IMR-90 (cell line): ENCODE measurements at regions not wholly inside any gene's neighbourhood (a gene's known extent, or its start where the extent isn't known, plus 50 kb on each side); places are given as distances from the start of the nearest gene placed in this dataset.

ENCODE experiments used
- ATAC-seq: fragments of 200-7000 bp; cut with Tn5 transposase; 2 replicates; pipeline ENCODE4 v1.9.1; 2020; ENCODE audit warnings: low read depth, mild to moderate bottlenecking, moderate library complexity
- BruUV-seq: library from RNA; stranded (reverse); fragments of 400-500 nt; replicated peaks from 2 replicates; lab custom pipeline; 2021; lab: Mats Ljungman, UMichigan
- CTCF ChIA-PET: fragments of 300-600 bp; formaldehyde crosslinking; extraction: SDS; loops from one replicate; lab custom pipeline; 2021; ENCODE audit warnings: antibody characterized with exemption; lab: Yijun Ruan, JAX
- POLR2A ChIA-PET: fragments of 300-600 bp; sonication (Branson Sonifier 250); formaldehyde crosslinking; loops from one replicate; lab custom pipeline; 2022; ENCODE audit warnings: antibody characterized with exemption; ENCODE audit not compliant: unreplicated experiment; lab: Charles Lee
- DNase-seq: peaks from one replicate; pipeline ENCODE4 v3.0.0; 2013
- H2AFZ ChIP-seq: replicated peaks from 2 replicates; pipeline ENCODE3; 2013; ENCODE audit warnings: low read length, mild to moderate bottlenecking; ENCODE audit not compliant: poor library complexity
- H2AK5ac ChIP-seq: 2 replicates; pipeline ENCODE4 v1.6.1; 2013; ENCODE audit warnings: low read depth, low read length, inconsistent platforms
- H2AK9ac ChIP-seq: replicated peaks from 2 replicates; pipeline ENCODE3; 2013; ENCODE audit warnings: mild to moderate bottlenecking, low read depth, low read length, moderate library complexity; ENCODE audit not compliant: poor library complexity
- H2BK120ac ChIP-seq: 2 replicates; pipeline ENCODE4 v1.6.1; 2013; ENCODE audit warnings: low read depth, low read length, inconsistent platforms
- H2BK15ac ChIP-seq: 3 replicates; pipeline ENCODE4 v1.6.1; 2013; ENCODE audit warnings: low read depth, low read length, inconsistent platforms
- H2BK20ac ChIP-seq: 2 replicates; pipeline ENCODE4 v1.6.1; 2013; ENCODE audit warnings: low read depth, mild to moderate bottlenecking, inconsistent platforms, low read length, moderate library complexity
- H2BK5ac ChIP-seq: 2 replicates; pipeline ENCODE4 v1.6.1; 2013; ENCODE audit warnings: mild to moderate bottlenecking, low read depth, low read length, inconsistent platforms; ENCODE audit not compliant: poor library complexity, severe bottlenecking
- H3K14ac ChIP-seq: replicated peaks from 2 replicates; pipeline ENCODE4 v1.6.1; 2013; ENCODE audit warnings: low read depth, low read length, inconsistent platforms
- H3K18ac ChIP-seq: 2 replicates; pipeline ENCODE4 v1.6.1; 2013; ENCODE audit warnings: low read depth, low read length, control low read depth
- H3K23ac ChIP-seq: 2 replicates; pipeline ENCODE4 v1.6.1; 2013; ENCODE audit warnings: low read depth, low read length, inconsistent platforms
- H3K27ac ChIP-seq: 2 replicates; pipeline ENCODE4 v1.5.1; 2013; ENCODE audit warnings: mild to moderate bottlenecking, control low read depth, low read length; ENCODE audit not compliant: insufficient read depth
- H3K27me3 ChIP-seq: 2 replicates; pipeline ENCODE4 v1.6.1; 2013; ENCODE audit warnings: low read length; ENCODE audit not compliant: control insufficient read depth, insufficient read depth
- H3K36me3 ChIP-seq: 2 replicates; pipeline ENCODE4 v1.6.1; 2013; ENCODE audit warnings: low read length, mixed read lengths; ENCODE audit not compliant: control insufficient read depth, insufficient read depth
- H3K4ac ChIP-seq: 2 replicates; pipeline ENCODE4 v1.6.1; 2013; ENCODE audit warnings: low read depth, low read length, inconsistent platforms
- H3K4me1 ChIP-seq: 2 replicates; pipeline ENCODE4 v1.6.1; 2013; ENCODE audit warnings: low read length, mixed read lengths; ENCODE audit not compliant: control insufficient read depth, insufficient read depth
- H3K4me2 ChIP-seq: 2 replicates; pipeline ENCODE4 v1.6.1; 2013; ENCODE audit warnings: low read depth, mild to moderate bottlenecking, control low read depth, low read length, moderate library complexity
- H3K4me3 ChIP-seq: 2 replicates; pipeline ENCODE4 v1.5.1; 2013; ENCODE audit warnings: low read depth, mild to moderate bottlenecking, control low read depth, low read length, moderate library complexity; ENCODE audit not compliant: insufficient read depth
- H3K56ac ChIP-seq: 2 replicates; pipeline ENCODE4 v1.6.1; 2013; ENCODE audit warnings: low read length, inconsistent platforms; ENCODE audit not compliant: insufficient read depth; ENCODE audit errors: extremely low read depth
- H3K79me1 ChIP-seq, 2 experiments: 2 replicates each; pipeline ENCODE4 v1.6.1; 2013; ENCODE audit warnings: low read length in 2 of 2, inconsistent platforms in 1 of 2, low read depth in 1 of 2
- H3K9ac ChIP-seq: 2 replicates; pipeline ENCODE4 v1.6.1; 2013; ENCODE audit warnings: low read depth, low read length, control low read depth
- H3K9me1 ChIP-seq: 2 replicates; pipeline ENCODE4 v1.6.1; 2013; ENCODE audit warnings: low read length, inconsistent platforms; ENCODE audit not compliant: insufficient read depth
- H3K9me3 ChIP-seq: 2 replicates; pipeline ENCODE4 v1.6.1; 2013; ENCODE audit warnings: low read length; ENCODE audit not compliant: control insufficient read depth, insufficient read depth
- H4K20me1 ChIP-seq: 2 replicates; pipeline ENCODE4 v1.6.1; 2013; ENCODE audit warnings: low read length, inconsistent platforms; ENCODE audit not compliant: insufficient read depth
- H4K5ac ChIP-seq: 2 replicates; pipeline ENCODE4 v1.6.1; 2013; ENCODE audit warnings: mild to moderate bottlenecking, low read depth, low read length, control low read depth
- H4K8ac ChIP-seq, 2 experiments: 2 replicates each; pipeline ENCODE4 v1.6.1; 2013; ENCODE audit warnings: low read depth in 2 of 2, low read length in 2 of 2, control low read depth in 1 of 2, inconsistent platforms in 1 of 2
- H4K91ac ChIP-seq: 2 replicates; pipeline ENCODE4 v1.6.1; 2013; ENCODE audit warnings: low read depth, low read length, inconsistent platforms; ENCODE audit not compliant: insufficient read depth
- FOS ChIP-seq: fragments of 150-350 bp; IDR thresholded peaks from 2 replicates; pipeline ENCODE4 v1.6.1; 2016; ENCODE audit warnings: low read depth, low read length
- MAZ ChIP-seq: IDR thresholded peaks from 2 replicates; pipeline ENCODE4 v1.6.1; 2012; ENCODE audit warnings: low read depth, mild to moderate bottlenecking, low read length, improper control_type of control experiment, moderate library complexity, borderline replicate concordance
- POLR2A ChIP-seq: IDR thresholded peaks from 2 replicates; pipeline ENCODE4 v1.6.1; 2012; ENCODE audit warnings: mild to moderate bottlenecking, low read depth, low read length
- SMC3 ChIP-seq: fragments of 150-350 bp; IDR thresholded peaks from 2 replicates; pipeline ENCODE4 v1.6.1; 2016; ENCODE audit warnings: low read depth, mild to moderate bottlenecking, antibody characterized with exemption, low read length, moderate library complexity
- WGBS, 2 experiments: methylation state at CpG; one replicate each; pipeline versions ENCODE4 v1.1.5 to v1.1.7; 2013; ENCODE audit warnings: missing lambda C conversion rate in 2 of 2; ENCODE audit not compliant: insufficient read length in 1 of 2; ENCODE audit errors: extremely low coverage in 2 of 2; 5-methylcytosine and 5-hydroxymethylcytosine counted together
- dilution Hi-C: fragments of 300-500 bp; cut with HindIII; formaldehyde crosslinking; loops from one replicate; pipeline ENCODE4 v1.14.3; 2018; ENCODE audit warnings: low sequenced_read_pairs; ENCODE audit not compliant: unreplicated experiment
- in situ Hi-C: fragments of 300-500 bp; cut with MboI; formaldehyde crosslinking; loops from 3 replicates; pipeline ENCODE4 v1.14.3; 2019; ENCODE audit warnings: low sequenced_read_pairs, inconsistent platforms, mixed read lengths
- intact Hi-C: fragments of 100-400 bp; cut with micrococcal nuclease; formaldehyde crosslinking; loops from 2 replicates; pipeline ENCODE4 v1.10.0; 2022
- TF ChIP-seq, protein P1 (sequence below): fragments of 150-350 bp; IDR thresholded peaks from 2 replicates; pipeline ENCODE4 v1.6.1; 2016; ENCODE audit warnings: low read depth, mild to moderate bottlenecking, low read length, moderate library complexity, borderline replicate concordance
- TF ChIP-seq, protein P2 (sequence below): fragments of 150-350 bp; IDR thresholded peaks from 2 replicates; pipeline ENCODE4 v1.6.1; 2017; ENCODE audit warnings: mild to moderate bottlenecking, antibody characterized with exemption, low read length, low read depth

DNA sequence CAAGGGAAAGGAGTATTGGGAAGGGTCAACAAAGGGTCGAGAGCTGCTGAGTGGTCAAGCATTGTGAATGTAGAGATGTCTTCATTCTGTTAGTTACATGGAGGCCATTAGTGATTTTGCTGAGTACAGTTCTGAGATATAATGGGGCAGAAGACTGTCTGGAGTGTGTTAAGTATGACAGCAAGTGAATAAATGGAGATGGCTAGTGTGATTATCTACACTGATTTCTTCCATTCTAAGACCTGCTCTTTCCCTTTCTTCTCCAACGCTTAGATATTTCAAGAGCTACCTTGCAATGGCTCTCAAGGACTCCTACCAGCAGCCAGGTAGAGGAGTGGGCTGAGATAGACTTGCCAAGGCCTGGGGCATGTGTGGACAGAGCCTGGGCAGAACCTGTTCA lies 216.5 kb downstream of the MFSD1 start:
- Histone ChIP-seq H3K18ac (no peak overlapping the region), H2BK120ac (no peak overlapping the region), H3K56ac (no peak overlapping the region), H3K4me1 (no peaks in the 10 kb centered on the region), H2AK9ac (no peak overlapping the region), H2BK5ac (no peak overlapping the region), H3K36me3 (no peaks in the 10 kb centered on the region), H3K4ac (no peak overlapping the region), H4K20me1 (no peaks in the 10 kb centered on the region), H3K9ac (no peak overlapping the region), H3K79me1 (no peaks in the 10 kb centered on the region), H3K23ac (no peak overlapping the region), H3K4me2 (no peak overlapping the region), H2BK20ac (no peak overlapping the region), H3K9me1 (no peaks in the 10 kb centered on the region), H2AFZ (no peak overlapping the region), H3K27ac (no peak overlapping the region), H4K5ac (no peak overlapping the region), H3K14ac (no peak overlapping the region), H3K27me3 (no peaks in the 10 kb centered on the region), H3K4me3 (no peak overlapping the region), H4K91ac (no peak overlapping the region), H2AK5ac (no peak overlapping the region), H3K9me3 (no peaks in the 10 kb centered on the region), H2BK15ac (no peak overlapping the region), H4K8ac (no peak overlapping the region)
- TF ChIP-seq FOS (no peak), POLR2A (no peak), SMC3 (no peak), MAZ (no peak)
- TF ChIP-seq, protein P1, sequence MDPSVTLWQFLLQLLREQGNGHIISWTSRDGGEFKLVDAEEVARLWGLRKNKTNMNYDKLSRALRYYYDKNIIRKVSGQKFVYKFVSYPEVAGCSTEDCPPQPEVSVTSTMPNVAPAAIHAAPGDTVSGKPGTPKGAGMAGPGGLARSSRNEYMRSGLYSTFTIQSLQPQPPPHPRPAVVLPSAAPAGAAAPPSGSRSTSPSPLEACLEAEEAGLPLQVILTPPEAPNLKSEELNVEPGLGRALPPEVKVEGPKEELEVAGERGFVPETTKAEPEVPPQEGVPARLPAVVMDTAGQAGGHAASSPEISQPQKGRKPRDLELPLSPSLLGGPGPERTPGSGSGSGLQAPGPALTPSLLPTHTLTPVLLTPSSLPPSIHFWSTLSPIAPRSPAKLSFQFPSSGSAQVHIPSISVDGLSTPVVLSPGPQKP, result no peak
- TF ChIP-seq, protein P2, sequence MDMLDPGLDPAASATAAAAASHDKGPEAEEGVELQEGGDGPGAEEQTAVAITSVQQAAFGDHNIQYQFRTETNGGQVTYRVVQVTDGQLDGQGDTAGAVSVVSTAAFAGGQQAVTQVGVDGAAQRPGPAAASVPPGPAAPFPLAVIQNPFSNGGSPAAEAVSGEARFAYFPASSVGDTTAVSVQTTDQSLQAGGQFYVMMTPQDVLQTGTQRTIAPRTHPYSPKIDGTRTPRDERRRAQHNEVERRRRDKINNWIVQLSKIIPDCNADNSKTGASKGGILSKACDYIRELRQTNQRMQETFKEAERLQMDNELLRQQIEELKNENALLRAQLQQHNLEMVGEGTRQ, result no peak
- DNase-seq (no peak), ATAC-seq (no peak)
- ChIA-PET POLR2A (no interaction called here), CTCF (no interaction called here)
- in situ Hi-C loops, result no loop called here
- intact Hi-C loops, result no loop called here
- no TSS peak for BruUV-seq
- dilution Hi-C loops, result no loop called here
- 20% methylated on average over 1 of the region's 2 CpGs; no CpG with 5 or more reads in 1 of the 2 experiments for WGBS, 2 experiments
